ENCODE measurements at regions not wholly inside any gene's neighbourhood (a gene's known extent, or its start where the extent isn't known, plus 50 kb on each side); places are given as distances from the start of the nearest gene placed in this dataset.

GRCh38 chr12:75589801-75590200 lies 78.4 kb upstream of the KRR1 start:
- TF ChIP-seq CTCF (IDR thresholded peaks at IDR 0.05) (no peak), POLR2AphosphoS5 (IDR thresholded peaks at IDR 0.05) (no peak), POLR2A (IDR thresholded peaks at IDR 0.05) (no peak)

All from prostate gland (tissue), 2 donors.